Mammary epithelial cell (primary cell): ENCODE measurements at regions not wholly inside any gene's neighbourhood (a gene's known extent, or its start where the extent isn't known, plus 50 kb on each side); places are given as distances from the start of the nearest gene placed in this dataset.

Experiments
- EZH2 ChIP-seq: IDR thresholded peaks from 2 replicates; pipeline ENCODE4 v1.6.1; 2012; ENCODE audit warnings: low read length, inconsistent platforms, borderline replicate concordance
- TF ChIP-seq, protein P1 (sequence below), 2 donors: IDR thresholded peaks in 1 of 2; conservative IDR thresholded peaks in 1 of 2; 2 replicates each; pipeline ENCODE4 v1.5.1; 2011 to 2012; ENCODE audit warnings: inconsistent platforms in 2 of 2, low read length in 2 of 2, mild to moderate bottlenecking in 2 of 2, control low read depth in 1 of 2, low read depth in 1 of 2; ENCODE audit not compliant: insufficient read depth in 1 of 2; ENCODE audit errors: extremely low read depth in 1 of 2

DNA sequence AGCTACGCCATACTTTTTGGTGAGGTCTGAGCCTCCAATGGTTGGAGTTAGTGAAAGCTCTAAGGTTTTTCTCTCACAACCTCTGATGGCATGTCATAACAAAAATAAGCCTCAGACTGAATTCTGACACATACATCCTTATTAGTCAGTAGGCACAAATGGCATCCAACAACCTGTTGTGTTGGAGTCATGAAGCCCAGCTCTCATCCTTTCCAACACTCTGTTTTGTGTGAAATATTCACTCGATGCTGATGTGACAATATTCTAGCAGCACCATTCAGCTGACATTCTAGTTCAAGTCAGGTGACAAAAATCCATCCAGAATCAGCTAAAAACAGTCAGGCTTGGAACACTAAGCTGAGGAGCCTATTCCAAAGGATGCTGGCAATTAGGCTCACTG is 603.2 kb upstream of the ID2 start:
- TF ChIP-seq, protein P1, sequence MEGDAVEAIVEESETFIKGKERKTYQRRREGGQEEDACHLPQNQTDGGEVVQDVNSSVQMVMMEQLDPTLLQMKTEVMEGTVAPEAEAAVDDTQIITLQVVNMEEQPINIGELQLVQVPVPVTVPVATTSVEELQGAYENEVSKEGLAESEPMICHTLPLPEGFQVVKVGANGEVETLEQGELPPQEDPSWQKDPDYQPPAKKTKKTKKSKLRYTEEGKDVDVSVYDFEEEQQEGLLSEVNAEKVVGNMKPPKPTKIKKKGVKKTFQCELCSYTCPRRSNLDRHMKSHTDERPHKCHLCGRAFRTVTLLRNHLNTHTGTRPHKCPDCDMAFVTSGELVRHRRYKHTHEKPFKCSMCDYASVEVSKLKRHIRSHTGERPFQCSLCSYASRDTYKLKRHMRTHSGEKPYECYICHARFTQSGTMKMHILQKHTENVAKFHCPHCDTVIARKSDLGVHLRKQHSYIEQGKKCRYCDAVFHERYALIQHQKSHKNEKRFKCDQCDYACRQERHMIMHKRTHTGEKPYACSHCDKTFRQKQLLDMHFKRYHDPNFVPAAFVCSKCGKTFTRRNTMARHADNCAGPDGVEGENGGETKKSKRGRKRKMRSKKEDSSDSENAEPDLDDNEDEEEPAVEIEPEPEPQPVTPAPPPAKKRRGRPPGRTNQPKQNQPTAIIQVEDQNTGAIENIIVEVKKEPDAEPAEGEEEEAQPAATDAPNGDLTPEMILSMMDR (conservative IDR thresholded peaks at IDR 0.05 in 1 of 2, IDR thresholded peaks at IDR 0.05 in 1 of 2; ENCODE audit: extremely low read depth in 1 of 2, insufficient read depth in 1 of 2, low read depth in 1 of 2, low read length in 2 of 2), result no peak
- TF ChIP-seq EZH2, result no peak
